GM20000 (cell line): ENCODE measurements at regions not wholly inside any gene's neighbourhood (a gene's known extent, or its start where the extent isn't known, plus 50 kb on each side); places are given as distances from the start of the nearest gene placed in this dataset.

ENCODE experiments used
- DNase-seq: peaks from one replicate; pipeline ENCODE4 v3.0.0; 2012; ENCODE audit warnings: low spot score
- CTCF ChIP-seq: IDR thresholded peaks from 2 replicates; pipeline ENCODE4 v1.5.1; 2012; ENCODE audit warnings: mild to moderate bottlenecking, control low read depth; ENCODE audit errors: extremely low read depth, missing control alignments

- no peak for TF ChIP-seq CTCF
- DNase-seq: no peak
These were observed 86.5 kb upstream of the DTNA start for GRCh38 chr18:34623557-34623956.

- no peak for DNase-seq
- no peak for TF ChIP-seq CTCF
These were observed 85.5 kb upstream of the DTNA start for GRCh38 chr18:34624551-34624950.

- no peak for DNase-seq
- TF ChIP-seq CTCF: no peak
These were observed 83.5 kb upstream of the DTNA start for GRCh38 chr18:34626404-34627136.

GRCh38 chr18:34627137-34627920 is 82.8 kb upstream of the DTNA start:
- TF ChIP-seq CTCF: no peak
- no peak for DNase-seq

- no peak for TF ChIP-seq CTCF
- DNase-seq: no peak
These were observed 78.8 kb upstream of the DTNA start for GRCh38 chr18:34631093-34631966.

- no peak for DNase-seq
These were observed 77.8 kb upstream of the DTNA start for GRCh38 chr18:34632321-34632720.

More at GRCh38 chr18:34632321-34632720, 77.8 kb upstream of the DTNA start:
- TF ChIP-seq CTCF: no peak
